Lower leg skin (tissue), 3 donors: ENCODE measurements at regions not wholly inside any gene's neighbourhood (a gene's known extent, or its start where the extent isn't known, plus 50 kb on each side); places are given as distances from the start of the nearest gene placed in this dataset.
"Not testable (repeated sequence)": the region's sequence is repeated elsewhere in the genome, so short reads cannot be mapped to it uniquely, and the experiment has no call there.

ENCODE experiments used
- CTCF ChIP-seq, 3 donors: fragments of 450-650 bp; IDR thresholded peaks; one replicate each; pipeline ENCODE4 v1.5.1; 2016; ENCODE audit warnings: antibody characterized with exemption in 3 of 3, mild to moderate bottlenecking in 3 of 3, moderate library complexity in 2 of 3
- POLR2A ChIP-seq, 2 donors: fragments of 450-650 bp; IDR thresholded peaks; one replicate each; pipeline ENCODE4 v1.6.1; 2016 to 2017; ENCODE audit warnings: antibody characterized with exemption in 2 of 2, mild to moderate bottlenecking in 1 of 2, moderate library complexity in 1 of 2

DNA sequence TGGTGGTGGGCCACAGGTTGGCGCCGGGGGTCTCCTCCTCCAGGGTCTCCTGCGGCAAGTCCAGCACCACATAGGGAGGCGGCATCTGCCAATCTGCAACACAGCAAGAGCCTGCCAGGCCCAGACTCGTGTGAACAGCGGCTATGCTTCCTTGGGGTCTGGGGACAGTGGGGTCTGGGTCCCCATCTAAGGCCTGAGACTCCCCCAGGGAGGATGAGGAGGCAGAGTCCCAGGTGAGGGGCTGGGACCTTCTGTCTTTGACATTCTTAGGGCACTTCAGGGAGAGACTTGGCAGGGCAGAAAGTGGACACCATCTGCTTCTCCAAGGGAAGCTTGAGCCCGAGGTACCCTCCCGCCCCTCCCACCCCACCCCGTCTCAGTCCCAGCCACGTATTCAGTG lies 178.1 kb downstream of the TMEM121 start:
- not testable (repeated sequence) for TF ChIP-seq CTCF, POLR2A (IDR thresholded peaks at IDR 0.05)
